NCI-H345 treated with DMSO at 0.1 percent for 48 hours (cell line): ENCODE measurements at regions not wholly inside any gene's neighbourhood (a gene's known extent, or its start where the extent isn't known, plus 50 kb on each side); places are given as distances from the start of the nearest gene placed in this dataset.
"Not testable (repeated sequence)": the region's sequence is repeated elsewhere in the genome, so short reads cannot be mapped to it uniquely, and the experiment has no call there.

Source experiments
- DNase-seq: peaks from one replicate; lab custom pipeline; 2025; ENCODE audit not compliant: unreplicated experiment; lab: John Stamatoyannopoulos, UW

- no peak for DNase-seq
Observed at GRCh38 chr2:19656011-19656410, 245.8 kb downstream of the TTC32 start.

DNA sequence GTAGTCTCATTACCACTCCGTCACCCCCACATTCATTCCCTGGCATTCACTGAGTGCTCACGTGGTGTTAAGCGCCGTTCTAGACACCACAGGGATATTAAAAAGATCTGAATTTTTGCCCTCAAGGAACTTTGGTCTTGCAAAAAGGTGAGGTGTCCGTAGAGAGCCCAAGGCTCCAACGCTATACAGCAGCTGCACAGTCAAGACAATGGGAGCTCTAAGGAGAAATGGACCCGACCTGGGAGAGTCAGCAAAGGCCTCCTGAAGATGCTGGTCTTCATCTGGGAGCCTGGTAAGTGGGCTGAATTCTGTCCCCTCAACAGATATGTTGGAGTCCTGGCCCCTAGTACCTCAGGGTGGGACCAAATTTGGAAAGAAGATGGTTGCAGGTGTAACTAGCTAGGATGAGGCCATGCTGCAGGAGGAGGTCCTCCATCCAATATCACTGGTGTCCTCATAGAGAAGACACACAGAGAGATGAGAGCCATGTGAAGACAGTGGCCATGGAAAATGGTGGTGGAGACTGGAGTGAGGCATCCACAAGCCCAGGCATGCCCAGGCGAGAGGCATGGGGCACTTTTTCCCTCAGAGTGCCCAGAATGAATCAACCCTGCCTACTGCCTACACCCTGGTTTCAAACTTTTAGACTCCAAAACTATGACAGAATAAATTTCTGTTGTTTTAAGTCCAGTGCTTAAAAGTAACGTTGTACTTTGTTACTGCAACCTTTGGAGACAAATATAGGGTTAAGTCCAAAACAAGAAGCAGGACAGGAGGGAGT is 247.3 kb downstream of the TTC32 start:
- DNase-seq = no peak

- no peak for DNase-seq
Observed at GRCh38 chr2:19653509-19653908, 248.3 kb downstream of the TTC32 start.

DNA sequence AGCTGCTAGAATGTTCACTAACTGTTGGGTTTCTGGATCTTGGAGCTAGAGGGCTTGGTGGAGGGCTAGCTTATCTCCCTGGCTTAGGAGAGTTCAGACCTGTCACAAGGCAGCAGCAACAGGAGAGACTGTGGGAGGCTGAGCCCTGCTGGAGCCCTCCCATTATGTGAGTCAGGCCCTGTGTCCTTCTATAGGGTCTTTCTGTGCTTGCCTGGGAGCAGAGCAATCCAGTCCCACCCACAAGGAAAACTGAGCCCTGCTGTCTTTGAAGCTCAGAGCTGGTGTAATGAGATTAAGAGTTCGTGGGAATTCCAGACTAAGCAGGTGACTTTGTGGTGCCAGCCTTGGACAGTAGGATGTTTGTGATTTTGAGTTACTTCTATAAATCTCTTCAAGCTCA is 249.0 kb downstream of the TTC32 start:
- DNase-seq = no peak

DNA sequence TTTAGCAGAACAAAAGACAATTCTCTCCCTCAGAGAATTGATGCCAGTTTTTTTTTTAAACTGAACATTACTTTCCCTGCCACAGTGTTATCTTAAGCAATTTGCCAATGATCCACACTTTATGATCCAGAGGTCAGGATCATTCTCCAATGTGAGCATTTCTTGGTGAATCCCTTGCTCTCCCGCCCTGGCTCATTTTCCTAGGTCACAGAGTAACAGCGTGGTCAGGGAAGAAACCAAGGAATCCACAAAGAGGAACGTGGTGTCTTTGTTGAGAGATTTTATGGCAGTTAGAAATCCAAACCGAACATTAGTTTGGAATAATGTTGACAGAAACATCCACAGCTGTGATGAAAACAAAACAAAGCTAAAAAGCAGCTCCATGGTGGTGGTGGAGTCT is 250.3 kb downstream of the TTC32 start:
- no peak for DNase-seq

DNA sequence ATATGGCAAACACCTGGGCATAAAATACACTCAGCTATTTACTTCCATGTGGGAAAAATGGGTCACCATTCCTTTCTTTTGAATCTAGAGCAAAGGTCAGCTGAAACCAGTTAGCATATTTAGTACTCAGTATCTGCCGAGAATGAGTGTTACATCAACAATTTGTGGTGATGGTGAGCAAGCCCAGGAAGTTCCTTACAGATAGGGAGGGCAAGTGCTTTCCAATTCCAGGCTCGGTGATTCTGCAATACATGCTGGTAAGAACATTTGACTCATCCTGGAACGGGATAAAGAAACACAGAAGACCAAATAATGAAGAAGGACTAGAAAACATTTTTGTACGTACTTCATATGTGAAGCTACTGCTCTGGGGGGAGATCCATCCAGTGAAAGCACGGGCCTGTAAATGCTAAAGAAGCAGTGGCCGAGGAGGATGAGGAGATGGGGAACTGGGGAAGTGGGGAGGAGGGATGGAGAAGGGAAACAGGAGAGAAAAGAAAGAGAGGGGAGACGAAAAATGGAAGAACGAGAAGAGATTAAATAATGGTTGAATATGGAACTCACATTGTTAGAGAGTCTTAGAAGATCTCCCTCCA is 251.9 kb downstream of the TTC32 start:
- no peak for DNase-seq

DNA sequence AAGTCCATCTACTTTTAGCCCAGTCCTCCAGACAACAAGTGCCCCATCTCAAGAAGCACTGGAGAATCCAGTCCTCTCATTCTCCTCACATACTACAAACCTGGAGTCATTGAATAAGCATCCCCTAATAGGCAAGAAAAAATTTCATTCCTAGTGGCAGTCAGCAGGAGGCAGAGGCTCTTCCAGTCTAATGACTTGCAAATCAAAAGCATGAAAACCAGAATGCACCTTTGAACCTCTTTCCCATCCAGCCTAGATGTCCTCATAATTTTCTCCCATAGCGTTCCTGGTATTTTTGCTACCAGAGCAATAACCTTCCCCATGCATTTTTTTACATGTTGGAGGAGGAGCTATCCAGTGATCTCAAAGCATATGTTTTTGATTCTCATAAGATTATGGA is 252.6 kb downstream of the TTC32 start:
- DNase-seq = no peak

DNA sequence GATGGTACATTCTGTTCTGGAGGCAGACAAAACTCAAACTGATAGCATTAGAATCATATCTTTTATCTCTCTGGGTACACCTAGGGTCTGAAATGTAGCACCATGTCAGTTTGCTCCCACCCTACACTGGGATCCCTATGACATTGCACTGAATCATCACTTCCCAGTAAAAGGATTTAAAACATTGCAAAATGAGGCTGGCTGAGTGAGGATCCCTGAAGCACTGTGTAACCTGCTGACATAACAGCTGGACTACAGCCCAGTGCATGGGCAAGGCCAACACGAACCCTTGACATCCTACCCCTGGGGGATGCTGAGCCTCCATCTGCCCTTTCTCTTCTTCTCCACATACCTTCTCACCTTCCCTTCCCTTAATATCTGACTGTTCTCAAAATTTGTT is 253.2 kb downstream of the TTC32 start:
- DNase-seq = no peak

GRCh38 chr2:19646987-19647386 is 254.8 kb downstream of the TTC32 start:
- DNase-seq = no peak

DNA sequence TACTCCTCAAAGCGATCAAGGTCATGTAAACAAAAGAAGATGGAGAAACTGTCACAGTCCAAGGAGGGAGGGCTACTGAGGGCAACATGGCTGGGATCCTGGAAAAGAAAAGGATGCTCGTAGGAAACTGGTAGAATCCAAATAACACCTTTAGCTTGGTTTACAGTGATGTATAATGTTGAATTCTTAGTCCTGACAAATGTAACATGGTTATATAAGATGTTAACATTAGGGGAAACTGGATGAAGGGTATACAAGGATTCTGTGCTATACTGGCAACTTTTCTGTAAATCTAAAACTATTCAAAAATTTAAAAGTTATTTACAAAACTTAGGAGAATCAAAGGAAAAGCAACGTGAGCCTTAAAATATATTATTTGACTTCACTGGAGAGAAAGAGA is 257.0 kb downstream of the TTC32 start:
- no peak for DNase-seq

GRCh38 chr2:19643117-19643518 is 258.7 kb downstream of the TTC32 start:
- DNase-seq = no peak

GRCh38 chr2:19642501-19642900 is 259.3 kb downstream of the TTC32 start:
- DNase-seq = no peak

DNA sequence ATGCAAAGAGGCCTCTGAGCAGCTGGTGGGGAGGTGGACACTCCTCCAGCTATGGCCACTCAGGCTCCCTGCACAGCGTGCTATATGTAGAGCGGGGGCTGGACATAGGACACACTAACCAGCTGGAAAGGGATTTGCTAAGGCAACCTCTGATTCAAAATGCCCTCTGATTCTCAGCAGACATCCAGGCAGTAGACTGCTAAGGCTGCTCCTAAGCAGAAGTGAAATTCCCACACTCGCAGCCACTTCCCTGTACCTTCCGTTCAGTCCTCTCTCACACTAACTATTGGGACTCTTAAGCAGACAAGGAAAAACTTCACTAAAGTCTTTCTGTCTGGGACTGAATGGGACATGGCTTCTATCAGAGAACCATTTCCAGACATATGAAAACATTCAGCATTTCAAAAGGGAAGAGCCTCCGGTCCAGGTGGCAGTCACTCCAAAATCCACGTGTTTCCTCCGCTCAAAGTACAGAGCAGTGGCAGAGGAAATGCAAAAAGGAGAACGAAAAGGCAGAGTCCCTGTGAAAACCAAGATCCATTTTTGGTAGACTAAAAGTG is 265.8 kb downstream of the TTC32 start:
- no peak for DNase-seq

DNA sequence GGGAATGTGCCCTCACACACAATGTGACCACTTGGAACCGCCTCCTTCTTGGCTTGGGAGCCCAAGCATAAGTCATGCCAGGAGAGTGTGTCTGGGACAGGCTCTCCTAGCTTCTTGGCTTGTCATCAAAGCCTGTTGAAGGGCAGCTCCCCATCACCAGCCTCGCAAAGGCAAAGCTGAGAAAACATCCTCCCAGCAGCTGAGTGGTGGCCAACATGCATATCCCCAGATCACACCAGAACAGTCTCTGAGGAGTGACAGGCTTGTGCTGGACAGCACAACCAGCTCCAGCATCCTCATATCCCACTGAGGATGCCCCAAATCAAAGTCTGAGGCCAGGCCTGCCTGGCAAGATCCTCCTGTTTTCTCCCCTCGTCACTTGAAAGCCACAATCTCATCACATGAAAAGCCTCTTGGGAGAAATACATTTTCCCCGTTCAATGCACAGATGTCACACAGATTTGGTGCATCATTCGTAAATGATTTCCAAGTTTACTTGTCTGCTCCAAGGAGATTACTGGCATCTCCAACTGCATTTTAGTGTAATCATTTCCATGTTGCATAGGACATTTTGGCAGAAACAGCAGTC is 269.3 kb downstream of the TTC32 start:
- DNase-seq = no peak

- DNase-seq = no peak
Observed at GRCh38 chr2:19631871-19632270, 269.9 kb downstream of the TTC32 start.

GRCh38 chr2:19630921-19631320 is 270.9 kb downstream of the TTC32 start:
- no peak for DNase-seq

DNA sequence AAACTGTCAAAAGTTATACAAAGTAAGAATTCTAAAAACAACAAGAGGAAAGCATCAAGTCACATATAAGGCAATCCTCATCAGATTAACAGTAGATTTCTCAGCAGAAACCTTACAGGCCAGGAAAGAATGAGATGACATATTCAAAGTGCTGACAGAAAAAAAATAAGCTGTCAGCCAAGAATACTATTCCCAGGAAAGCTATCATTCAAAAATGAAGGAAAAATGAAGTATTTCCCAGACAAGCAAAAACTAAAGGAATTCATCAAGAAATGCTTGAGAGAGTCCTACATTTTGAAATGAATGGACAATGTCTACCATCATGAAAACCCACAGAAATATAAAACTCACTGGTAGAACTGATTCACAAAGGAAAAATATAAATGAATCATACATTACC is 268.9 kb upstream of the OSR1 start:
- no peak for DNase-seq

DNA sequence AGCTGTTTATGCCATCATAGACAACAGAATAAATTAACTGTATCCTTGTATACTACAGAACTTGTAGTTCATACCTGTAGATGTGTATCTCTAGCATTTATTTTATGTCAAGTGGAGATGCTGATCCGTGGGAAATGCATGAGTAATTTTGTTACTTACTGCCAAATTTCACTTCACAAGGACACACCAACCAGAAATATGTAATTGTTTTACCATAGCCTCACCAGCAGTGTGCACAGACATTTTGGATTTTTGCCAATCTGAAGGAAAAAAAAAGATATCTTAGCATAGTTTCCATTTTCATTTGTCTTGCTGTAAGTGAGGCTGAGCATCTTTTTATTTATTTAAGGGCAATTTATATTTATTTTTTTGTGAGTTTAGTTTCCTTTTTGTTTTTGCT is 265.1 kb upstream of the OSR1 start:
- DNase-seq = peak; percentile 6

DNA sequence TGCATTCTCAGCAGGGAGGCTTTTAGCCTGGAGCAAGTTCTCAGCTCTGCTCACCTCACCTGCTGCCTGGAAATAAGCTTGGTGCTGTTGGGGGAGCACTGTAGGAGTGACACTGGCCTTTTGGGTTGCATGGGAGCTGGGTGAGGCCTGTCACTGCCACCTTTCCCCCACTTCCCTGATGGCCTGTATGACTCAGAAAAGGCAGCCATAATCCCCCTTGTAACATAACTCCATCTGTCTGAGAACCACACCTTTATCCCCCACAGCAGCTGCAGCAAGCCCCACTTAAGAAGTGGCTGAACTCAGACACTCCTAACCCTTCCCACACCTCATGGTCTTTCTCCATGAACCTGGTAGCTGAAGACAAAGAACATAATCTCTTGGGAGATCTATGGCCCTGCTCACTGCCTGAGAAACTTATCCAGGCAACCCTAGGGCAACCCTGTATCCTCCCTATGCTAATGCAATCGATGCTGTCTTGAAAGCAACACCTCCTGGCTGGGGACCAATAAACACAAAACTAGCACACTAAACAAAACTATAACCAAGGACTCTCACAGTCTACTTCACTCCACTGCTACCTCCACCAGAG is 258.9 kb upstream of the OSR1 start:
- DNase-seq = no peak

GRCh38 chr2:19615402-19615801 is 257.0 kb upstream of the OSR1 start:
- not testable (repeated sequence) for DNase-seq

DNA sequence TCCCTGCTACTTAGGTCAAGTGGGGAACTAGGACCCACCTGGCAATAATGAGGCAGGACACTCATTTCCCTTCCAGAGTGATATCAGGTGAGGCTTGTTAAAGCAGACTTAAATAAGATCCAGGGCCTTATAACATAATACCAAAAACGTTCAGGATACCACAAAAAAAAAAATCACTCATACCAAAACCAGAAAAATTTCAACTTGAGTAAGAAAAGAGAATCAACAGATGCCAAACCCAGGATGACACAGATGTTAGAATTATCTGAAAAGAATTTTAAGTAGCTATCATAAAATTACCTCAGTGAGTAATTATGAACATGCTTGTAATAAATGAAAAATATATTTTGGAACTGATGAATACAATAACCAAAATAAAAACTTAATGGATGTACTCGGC is 255.6 kb upstream of the OSR1 start:
- no peak for DNase-seq
